IgD-negative memory B cell (primary cell): ENCODE measurements at regions not wholly inside any gene's neighbourhood (a gene's known extent, or its start where the extent isn't known, plus 50 kb on each side); places are given as distances from the start of the nearest gene placed in this dataset.
"Not testable (repeated sequence)": the region's sequence is repeated elsewhere in the genome, so short reads cannot be mapped to it uniquely, and the experiment has no call there.

Experiments used
- H3K27ac Mint-ChIP-seq, 3 donors: one replicate each; pipeline ENCODE4 v1.8.0; 2020 to 2022; ENCODE audit warnings: mild to moderate bottlenecking in 3 of 3, mixed read lengths in 3 of 3, moderate library complexity in 1 of 3
- H3K27me3 Mint-ChIP-seq: one replicate; pipeline ENCODE4 v1.8.0; 2021; ENCODE audit warnings: mixed read lengths
- H3K36me3 Mint-ChIP-seq: one replicate; pipeline ENCODE4 v1.8.0; 2020; ENCODE audit warnings: mild to moderate bottlenecking, mixed read lengths
- H3K4me1 Mint-ChIP-seq, 3 donors: one replicate each; pipeline ENCODE4 v1.8.0; 2020 to 2022; ENCODE audit warnings: mixed read lengths in 3 of 3, mild to moderate bottlenecking in 1 of 3
- H3K4me3 Mint-ChIP-seq, 4 donors: one replicate each; pipeline ENCODE4 v1.8.0; 2020 to 2022; ENCODE audit warnings: mild to moderate bottlenecking in 4 of 4, mixed read lengths in 4 of 4, moderate library complexity in 3 of 4
- H3K9me3 Mint-ChIP-seq, 3 donors: one replicate each; pipeline ENCODE4 v1.8.0; 2020 to 2021; ENCODE audit warnings: mixed read lengths in 3 of 3, mild to moderate bottlenecking in 1 of 3

DNA sequence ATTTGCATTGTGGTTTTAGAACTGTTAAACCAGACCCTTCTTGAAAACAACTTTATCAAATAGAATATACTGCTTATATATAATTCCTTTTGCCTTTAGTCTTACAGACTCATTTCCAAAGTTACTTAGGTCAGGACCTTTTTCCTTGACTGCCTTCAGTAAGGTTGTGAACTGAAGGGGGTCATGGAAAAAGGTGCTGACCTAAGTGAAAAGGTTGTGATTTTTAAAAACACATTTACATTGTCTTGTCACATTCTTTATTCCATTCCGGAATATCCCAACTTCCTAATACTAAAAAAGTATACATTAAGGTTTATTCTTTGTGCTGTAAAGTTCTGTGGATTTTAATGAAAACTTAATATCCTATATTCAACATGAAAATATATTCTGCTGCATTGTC, 581.4 kb downstream of the SOCS6 start:
- Mint-ChIP-seq H3K27me3 (no peaks in the 10 kb centered on the region), H3K4me3 (no peak overlapping the region), H3K36me3 (no peaks in the 10 kb centered on the region), H3K4me1 (no peaks in the 10 kb centered on the region), H3K27ac (no peak overlapping the region), H3K9me3 (peaks cover 0 to 8% (median 2%) of the 10 kb centered on the region in 3 donors)

DNA sequence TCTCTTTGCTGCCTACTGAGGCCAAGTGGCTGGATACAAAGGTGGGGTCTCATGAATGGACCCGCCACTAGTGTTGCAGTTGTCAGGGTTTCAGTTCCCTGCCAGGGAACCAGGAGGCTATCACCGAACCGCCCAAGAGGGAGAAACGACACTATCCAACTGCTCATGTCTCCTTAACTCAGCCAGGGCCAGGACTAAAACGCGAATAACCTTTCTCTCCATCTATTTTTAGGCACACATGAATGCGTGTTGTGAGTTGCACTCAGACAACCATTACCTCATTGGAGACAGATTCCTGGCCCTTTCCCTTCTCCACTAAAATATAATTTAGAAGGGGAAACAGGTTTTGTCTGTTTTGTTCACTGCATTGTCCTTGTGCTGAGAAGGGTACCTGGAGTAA, 559.5 kb downstream of the SOCS6 start:
- Mint-ChIP-seq H3K27ac (no peak overlapping the region), H3K27me3 (no peaks in the 10 kb centered on the region), H3K9me3 (peaks cover 0 to 4% (median 0%) of the 10 kb centered on the region in 3 donors), H3K4me1 (no peaks in the 10 kb centered on the region), H3K36me3 (no peaks in the 10 kb centered on the region), H3K4me3 (no peak overlapping the region)

DNA sequence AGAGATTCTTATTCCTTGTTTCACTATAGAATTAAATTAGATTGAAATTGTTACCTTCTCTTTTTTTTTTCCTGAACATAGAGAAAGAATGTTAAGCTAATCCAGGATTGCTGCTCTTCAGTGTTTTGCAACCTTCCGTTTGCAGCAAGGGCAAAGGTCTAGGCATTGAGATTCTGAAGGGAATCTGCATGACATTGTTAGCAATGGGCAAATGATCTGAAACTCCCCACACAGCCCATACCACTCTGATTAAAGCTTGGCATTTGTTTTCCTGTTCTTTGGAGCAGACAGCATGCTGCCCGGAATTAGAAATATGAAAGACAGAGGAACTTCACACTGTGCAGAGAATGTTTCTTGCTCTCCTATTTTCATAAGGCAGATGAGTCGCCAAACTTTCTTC, 551.8 kb downstream of the SOCS6 start:
- no peak overlapping the region for H3K4me3 Mint-ChIP-seq
- no peaks in the 10 kb centered on the region for H3K4me1 Mint-ChIP-seq
- no peaks in the 10 kb centered on the region for H3K36me3 Mint-ChIP-seq
- H3K27ac Mint-ChIP-seq: no peak overlapping the region
- peaks cover 0 to 2% (median 2%) of the 10 kb centered on the region in 3 donors for H3K9me3 Mint-ChIP-seq
- no peaks in the 10 kb centered on the region for H3K27me3 Mint-ChIP-seq

DNA sequence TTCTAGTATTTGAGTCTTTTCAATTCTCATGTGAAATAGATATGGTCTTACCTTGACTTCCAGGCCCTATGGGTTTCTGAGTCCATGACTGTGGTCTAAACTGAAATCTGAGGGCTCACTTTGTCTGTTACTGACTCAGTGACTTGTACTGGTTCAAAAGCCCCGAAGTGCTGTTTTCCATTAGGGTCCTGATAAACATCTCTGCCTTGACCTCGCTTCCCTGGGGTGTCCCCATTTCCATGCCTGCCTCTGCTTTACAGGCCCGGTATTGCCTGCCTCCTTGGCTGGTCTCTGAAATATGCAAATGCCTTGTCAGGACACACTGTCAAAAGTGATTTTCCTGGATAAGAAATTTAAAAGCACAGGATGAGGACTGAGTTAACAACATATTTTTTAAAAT, 538.8 kb downstream of the SOCS6 start:
- H3K4me3 Mint-ChIP-seq: no peak overlapping the region

DNA sequence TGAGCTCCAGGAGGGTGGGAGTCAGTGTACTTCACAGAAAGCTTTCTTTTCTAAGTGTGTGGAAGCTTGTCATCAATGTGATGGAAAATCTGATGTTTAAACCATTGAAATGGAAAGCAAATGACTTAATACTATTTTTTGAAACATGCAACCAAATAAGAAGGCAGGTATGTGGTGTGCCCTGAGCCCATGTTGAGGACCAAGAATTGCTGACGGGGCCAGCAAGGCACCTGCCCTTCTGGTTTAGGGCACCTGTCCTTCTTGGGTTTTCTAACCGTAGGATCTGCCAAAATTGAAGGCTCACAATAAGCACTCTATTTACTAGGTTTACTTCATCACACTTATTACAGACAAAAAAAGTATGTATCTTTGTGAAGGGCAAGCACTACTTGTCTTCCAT, 537.7 kb downstream of the SOCS6 start:
- Mint-ChIP-seq H3K4me1 (peaks cover 0 to 2% (median 0%) of the 10 kb centered on the region in 3 donors), H3K27ac (no peak overlapping the region), H3K36me3 (no peaks in the 10 kb centered on the region), H3K4me3 (no peak overlapping the region), H3K27me3 (no peaks in the 10 kb centered on the region), H3K9me3 (peaks cover 0 to 4% (median 1%) of the 10 kb centered on the region in 3 donors)

More for the DNA sequence above, 538.8 kb downstream of the SOCS6 start:
- Mint-ChIP-seq H3K27me3 (no peaks in the 10 kb centered on the region), H3K27ac (no peak overlapping the region), H3K36me3 (no peaks in the 10 kb centered on the region), H3K4me1 (peaks cover 0 to 2% (median 0%) of the 10 kb centered on the region in 3 donors), H3K9me3 (peaks cover 0 to 4% (median 1%) of the 10 kb centered on the region in 3 donors)

DNA sequence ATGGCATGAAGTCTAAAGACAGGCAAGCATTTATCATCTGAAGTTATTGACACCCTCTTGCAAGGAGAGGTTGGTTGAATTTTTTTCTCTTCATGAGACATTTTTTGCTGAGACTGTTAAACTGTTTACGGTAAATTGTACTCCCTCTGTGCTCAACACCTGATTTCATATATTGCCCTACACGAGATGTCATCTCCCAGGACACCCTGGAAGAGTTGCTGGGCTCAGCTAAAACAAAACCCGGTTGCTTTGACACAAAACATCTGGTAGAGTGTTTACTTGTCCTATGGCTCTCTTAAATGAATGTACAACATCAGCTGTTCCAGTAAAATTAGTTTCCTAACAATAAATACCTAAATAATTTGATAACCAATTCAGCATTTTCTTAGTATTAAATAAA, 533.8 kb downstream of the SOCS6 start:
- Mint-ChIP-seq H3K9me3 (peaks cover 0 to 4% (median 1%) of the 10 kb centered on the region in 3 donors), H3K4me3 (no peak overlapping the region), H3K4me1 (peaks cover 0 to 2% (median 0%) of the 10 kb centered on the region in 3 donors), H3K27ac (no peak overlapping the region), H3K27me3 (no peaks in the 10 kb centered on the region), H3K36me3 (no peaks in the 10 kb centered on the region)

DNA sequence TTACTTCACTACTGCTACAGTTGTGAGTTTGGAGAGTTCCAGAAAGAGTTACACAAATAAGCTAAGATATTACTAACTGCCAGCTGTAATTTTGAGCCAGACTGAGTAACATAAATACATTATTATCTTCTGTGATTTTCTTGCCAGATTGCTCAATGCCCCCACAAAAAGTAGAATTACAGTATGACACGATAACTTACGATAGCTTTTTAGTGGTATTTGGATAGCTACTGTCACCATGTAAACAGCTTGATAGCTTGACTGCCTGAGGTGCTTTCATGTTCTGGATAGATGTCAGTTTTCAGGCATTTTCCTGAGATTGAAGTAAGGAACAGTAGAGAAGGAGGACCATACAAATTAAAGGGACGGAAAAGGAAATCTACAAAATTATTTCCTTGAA, 533.3 kb downstream of the SOCS6 start:
- no peaks in the 10 kb centered on the region for H3K36me3 Mint-ChIP-seq
- H3K27ac Mint-ChIP-seq: no peak overlapping the region
- no peak overlapping the region for H3K4me3 Mint-ChIP-seq
- no peaks in the 10 kb centered on the region for H3K4me1 Mint-ChIP-seq
- no peaks in the 10 kb centered on the region for H3K27me3 Mint-ChIP-seq
- peaks cover 0 to 5% (median 4%) of the 10 kb centered on the region in 3 donors for H3K9me3 Mint-ChIP-seq

DNA sequence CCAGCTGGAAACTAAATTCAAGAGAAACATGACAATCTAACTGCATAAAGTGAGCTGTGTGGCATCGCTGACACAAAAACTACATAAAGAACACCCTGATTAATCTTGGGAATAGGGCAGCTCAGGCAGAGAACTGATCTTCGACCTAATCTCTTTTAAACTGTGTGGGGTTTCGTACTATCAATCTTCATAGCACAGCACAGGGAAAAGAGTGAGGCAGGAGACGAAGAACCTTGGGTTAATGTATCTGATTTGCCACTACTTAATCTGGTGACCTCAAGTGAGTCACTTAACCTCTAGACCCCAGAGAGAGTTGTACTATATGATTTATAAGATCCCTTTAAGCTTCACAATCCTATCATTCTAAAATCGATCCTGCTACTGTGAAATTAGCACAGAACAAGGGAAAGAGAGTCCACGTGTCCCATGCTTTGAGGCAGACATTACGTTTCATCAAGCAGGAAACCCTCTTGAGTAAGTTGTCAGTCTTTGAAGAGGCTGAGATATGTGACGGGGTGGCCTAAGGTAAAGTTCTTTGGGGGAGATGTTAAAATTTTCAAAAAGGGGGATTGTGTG, 519.7 kb downstream of the SOCS6 start:
- no peak overlapping the region for H3K27ac Mint-ChIP-seq
- H3K4me1 Mint-ChIP-seq: no peaks in the 10 kb centered on the region
- no peak overlapping the region for H3K4me3 Mint-ChIP-seq
- no peaks in the 10 kb centered on the region for H3K36me3 Mint-ChIP-seq
- peaks cover 0 to 8% (median 0%) of the 10 kb centered on the region in 3 donors for H3K9me3 Mint-ChIP-seq
- no peaks in the 10 kb centered on the region for H3K27me3 Mint-ChIP-seq

DNA sequence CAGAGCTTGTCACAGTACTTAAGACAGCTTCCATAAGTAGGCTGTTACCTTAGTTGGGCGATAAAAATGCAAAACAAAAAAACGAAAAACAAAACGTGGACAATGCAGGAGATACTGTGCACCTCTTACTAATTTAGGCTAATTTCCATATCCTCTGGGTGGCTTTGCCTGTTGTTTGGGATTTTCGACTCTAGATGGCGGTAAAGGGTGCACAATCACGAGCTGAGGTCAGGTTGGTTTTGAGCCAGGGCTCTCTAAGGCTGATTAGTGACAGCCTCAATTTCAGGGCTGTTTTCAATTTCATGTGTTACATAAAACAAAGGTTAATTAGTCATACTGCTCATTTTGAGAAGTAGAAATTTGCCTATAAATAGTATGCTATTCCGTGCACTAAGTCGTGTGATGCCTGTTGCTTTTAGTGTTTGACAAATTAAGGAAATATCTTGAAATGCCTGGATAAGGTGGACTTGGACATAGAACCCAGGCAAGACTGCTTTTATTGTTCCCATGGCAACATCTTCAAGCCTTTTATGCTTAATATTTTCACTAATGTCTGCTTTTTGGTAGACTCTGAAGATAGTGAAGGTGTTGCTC, 493.1 kb downstream of the SOCS6 start:
- H3K36me3 Mint-ChIP-seq: no peaks in the 10 kb centered on the region
- no peak overlapping the region for H3K4me3 Mint-ChIP-seq
- H3K27me3 Mint-ChIP-seq: no peaks in the 10 kb centered on the region
- no peaks in the 10 kb centered on the region for H3K4me1 Mint-ChIP-seq
- H3K27ac Mint-ChIP-seq: peak overlapping the region in 1 of 3 donors; percentile 25
- no peaks in the 10 kb centered on the region for H3K9me3 Mint-ChIP-seq

DNA sequence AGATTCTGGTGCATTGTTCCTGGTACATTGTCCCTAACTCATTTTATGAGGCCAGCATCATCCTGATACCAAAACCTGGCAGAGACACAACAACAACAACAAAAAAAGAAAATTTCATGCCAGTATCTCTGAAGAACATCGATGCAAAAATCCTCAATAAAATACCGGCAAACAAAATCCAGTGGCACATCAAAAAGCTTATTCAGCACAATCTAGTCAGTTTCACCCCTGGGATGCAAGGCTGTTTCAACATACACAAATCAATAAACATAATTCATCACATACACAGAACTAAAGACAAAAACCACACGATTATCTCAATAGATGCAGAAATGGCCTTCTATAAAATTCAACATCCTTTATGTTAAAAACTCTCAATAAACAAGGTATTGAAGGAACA, 477.4 kb downstream of the SOCS6 start:
- H3K27me3 Mint-ChIP-seq, H3K4me1 Mint-ChIP-seq, H3K27ac Mint-ChIP-seq, H3K36me3 Mint-ChIP-seq, H3K4me3 Mint-ChIP-seq, H3K9me3 Mint-ChIP-seq: not testable (repeated sequence)

DNA sequence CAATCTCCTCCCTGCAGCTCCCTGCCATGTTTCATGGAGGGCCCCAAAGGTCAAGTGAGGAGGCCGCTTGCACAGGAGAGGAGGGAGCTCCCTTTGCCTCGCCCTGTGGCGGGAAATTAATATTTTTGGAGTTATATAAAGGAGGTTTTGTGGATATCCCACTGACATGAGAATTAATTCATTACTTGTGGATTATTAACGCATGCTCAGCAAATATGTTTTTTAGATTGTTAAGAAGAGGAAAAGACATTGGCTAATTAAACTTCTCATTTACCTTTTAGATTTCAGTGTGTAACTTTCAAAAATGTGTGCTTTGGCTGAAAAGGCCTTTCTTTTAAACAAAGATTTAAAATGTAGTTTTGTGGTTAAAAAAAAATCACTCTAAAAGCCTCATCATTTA, 474.0 kb downstream of the SOCS6 start:
- Mint-ChIP-seq H3K27ac (no peak overlapping the region), H3K36me3 (no peaks in the 10 kb centered on the region), H3K9me3 (peaks cover 0 to 1% (median 0%) of the 10 kb centered on the region in 3 donors), H3K4me1 (no peaks in the 10 kb centered on the region), H3K27me3 (no peaks in the 10 kb centered on the region), H3K4me3 (no peak overlapping the region)

DNA sequence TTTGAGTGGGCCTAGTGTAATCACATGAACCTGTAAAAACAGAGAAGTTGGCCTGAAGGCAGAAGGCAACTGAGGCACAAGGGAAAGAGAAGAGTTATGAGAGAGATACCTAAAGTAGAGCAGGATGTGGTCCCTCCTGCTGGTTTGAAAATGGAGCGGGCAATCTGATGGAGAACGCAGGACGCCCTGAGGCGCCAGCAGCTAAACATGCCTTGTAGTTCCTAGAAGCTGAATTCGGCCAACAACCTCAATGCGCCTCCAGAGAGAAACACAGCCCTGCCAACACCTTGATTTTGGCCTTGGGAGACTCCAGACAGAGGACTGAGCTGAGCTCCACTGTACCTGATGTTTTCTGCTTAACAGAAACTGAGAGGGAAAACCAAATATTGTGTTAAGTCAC, 469.9 kb downstream of the SOCS6 start:
- Mint-ChIP-seq H3K27ac (no peak overlapping the region), H3K4me3 (no peak overlapping the region), H3K4me1 (no peaks in the 10 kb centered on the region), H3K36me3 (no peaks in the 10 kb centered on the region), H3K27me3 (no peaks in the 10 kb centered on the region), H3K9me3 (peaks cover 0 to 4% (median 0%) of the 10 kb centered on the region in 3 donors)

DNA sequence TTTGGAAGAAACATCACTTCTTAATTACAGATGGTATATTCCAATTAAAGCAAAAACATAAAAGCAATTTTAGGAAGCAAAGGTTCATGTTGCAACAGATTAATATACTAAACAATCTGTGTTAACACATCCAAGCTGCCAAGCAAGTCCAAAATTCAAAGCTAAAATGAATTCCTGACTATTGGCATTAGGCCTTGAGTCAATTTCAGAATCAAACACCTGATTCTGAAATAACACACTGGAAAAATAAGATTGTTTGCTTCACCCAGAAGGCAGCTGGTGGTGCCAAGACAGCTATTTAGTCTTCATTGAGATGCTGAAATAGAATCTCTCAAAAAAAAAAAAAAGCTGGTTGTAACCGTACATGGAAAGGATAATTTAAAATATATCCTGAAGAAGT, 465.6 kb downstream of the SOCS6 start:
- no peak overlapping the region for H3K27ac Mint-ChIP-seq
- no peak overlapping the region for H3K4me3 Mint-ChIP-seq
- no peaks in the 10 kb centered on the region for H3K36me3 Mint-ChIP-seq
- no peaks in the 10 kb centered on the region for H3K27me3 Mint-ChIP-seq
- no peaks in the 10 kb centered on the region for H3K4me1 Mint-ChIP-seq
- peaks cover 0 to 7% (median 4%) of the 10 kb centered on the region in 3 donors for H3K9me3 Mint-ChIP-seq

DNA sequence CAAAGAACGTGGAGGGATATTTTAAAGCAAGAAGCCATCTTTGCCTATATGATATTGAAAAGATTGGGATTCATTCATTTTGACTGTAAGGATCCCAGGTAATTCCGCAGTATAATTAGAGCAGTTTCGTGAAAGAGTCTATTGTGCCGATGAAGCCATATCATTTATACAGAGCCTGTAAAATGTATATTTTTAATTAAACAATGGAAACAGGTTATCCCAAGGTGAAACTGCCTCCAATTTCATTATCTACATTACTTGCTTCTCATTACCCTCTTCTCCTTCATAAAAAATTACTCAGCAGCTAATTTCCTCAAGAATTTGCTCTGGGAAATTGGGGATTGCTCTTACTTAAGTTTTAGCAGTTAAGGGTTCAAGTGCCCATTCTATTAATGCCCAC, 444.1 kb downstream of the SOCS6 start:
- H3K9me3 Mint-ChIP-seq: peaks cover 2 to 10% (median 3%) of the 10 kb centered on the region in 3 donors
- no peak overlapping the region for H3K4me3 Mint-ChIP-seq

DNA sequence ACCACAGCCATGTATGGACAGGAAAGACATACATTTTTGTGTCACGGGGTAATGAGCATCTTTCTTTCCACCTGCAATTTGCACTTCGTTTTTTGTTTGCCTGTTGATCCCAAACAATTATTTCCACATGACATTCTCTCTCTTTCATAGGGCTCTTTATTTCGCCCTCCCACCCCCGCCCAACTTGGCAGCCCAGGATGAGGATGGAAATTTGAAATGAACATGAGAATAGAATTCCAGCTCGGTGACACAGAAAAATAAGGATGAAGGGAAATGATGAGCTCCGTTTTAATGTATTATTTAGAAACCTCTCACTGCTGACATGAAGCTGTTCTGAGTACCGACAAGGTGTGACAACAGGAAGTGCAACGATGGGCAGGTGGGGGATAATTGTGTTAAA, 443.3 kb downstream of the SOCS6 start:
- no peaks in the 10 kb centered on the region for H3K36me3 Mint-ChIP-seq
- H3K27me3 Mint-ChIP-seq: no peaks in the 10 kb centered on the region
- no peak overlapping the region for H3K27ac Mint-ChIP-seq
- peaks cover 2 to 9% (median 3%) of the 10 kb centered on the region in 3 donors for H3K9me3 Mint-ChIP-seq
- H3K4me3 Mint-ChIP-seq: no peak overlapping the region
- no peaks in the 10 kb centered on the region for H3K4me1 Mint-ChIP-seq

More for the DNA sequence above, 444.1 kb downstream of the SOCS6 start:
- no peaks in the 10 kb centered on the region for H3K36me3 Mint-ChIP-seq
- H3K4me1 Mint-ChIP-seq: no peaks in the 10 kb centered on the region
- no peaks in the 10 kb centered on the region for H3K27me3 Mint-ChIP-seq
- no peak overlapping the region for H3K27ac Mint-ChIP-seq

DNA sequence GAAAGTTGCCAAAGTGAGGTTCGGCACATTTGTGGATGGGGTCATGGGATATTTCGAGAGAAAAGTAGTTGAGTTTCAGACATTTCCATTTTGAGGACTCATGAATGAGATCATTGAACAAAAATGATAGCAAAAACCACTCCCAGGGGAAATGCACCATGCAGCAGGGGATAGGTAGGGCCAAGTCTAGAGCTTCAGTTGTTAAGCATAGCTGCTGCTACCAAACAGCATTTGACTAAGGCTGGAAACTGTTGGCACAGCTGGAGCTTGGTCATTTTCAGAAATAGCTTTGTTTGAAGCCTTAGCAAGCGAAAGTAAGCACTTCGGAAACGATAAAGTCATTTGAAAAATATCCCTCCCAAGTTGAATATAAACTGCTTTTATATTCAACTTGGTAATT, 431.8 kb downstream of the SOCS6 start:
- Mint-ChIP-seq H3K27me3 (no peaks in the 10 kb centered on the region), H3K36me3 (no peaks in the 10 kb centered on the region), H3K4me3 (no peak overlapping the region), H3K4me1 (no peaks in the 10 kb centered on the region), H3K27ac (no peak overlapping the region), H3K9me3 (peaks cover 0 to 5% (median 5%) of the 10 kb centered on the region in 3 donors)
